ENCODE measurements at regions not wholly inside any gene's neighbourhood (a gene's known extent, or its start where the extent isn't known, plus 50 kb on each side); places are given as distances from the start of the nearest gene placed in this dataset.
A peak's percentile ranks its signal among the peaks of the same experiment; 100 is the strongest.

GRCh38 chr9:107710953-107711352 lies 221.4 kb upstream of the KLF4 start:
- DNase-seq: peak; percentile 60

- no peak for DNase-seq
These were observed 221.0 kb upstream of the KLF4 start for GRCh38 chr9:107710546-107710945.

GRCh38 chr9:107708791-107709190 lies 219.2 kb upstream of the KLF4 start:
- DNase-seq: no peak

GRCh38 chr9:107707915-107708441 lies 218.4 kb upstream of the KLF4 start:
- no peak for DNase-seq

GRCh38 chr9:107707428-107707837 lies 217.9 kb upstream of the KLF4 start:
- DNase-seq: peak; percentile 77

GRCh38 chr9:107706701-107707427 lies 217.3 kb upstream of the KLF4 start:
- no peak for DNase-seq

- no peak for DNase-seq
These were observed 216.0 kb upstream of the KLF4 start for GRCh38 chr9:107705521-107705920.

GRCh38 chr9:107704774-107705173 lies 215.2 kb upstream of the KLF4 start:
- no peak for DNase-seq

- no peak for DNase-seq
These were observed 214.1 kb upstream of the KLF4 start for GRCh38 chr9:107703651-107704050.

GRCh38 chr9:107700847-107701246 lies 211.3 kb upstream of the KLF4 start:
- DNase-seq: no peak

GRCh38 chr9:107699231-107699630 lies 209.7 kb upstream of the KLF4 start:
- no peak for DNase-seq

GRCh38 chr9:107698779-107699178 lies 209.2 kb upstream of the KLF4 start:
- DNase-seq: no peak

- DNase-seq: no peak
These were observed 206.7 kb upstream of the KLF4 start for GRCh38 chr9:107696302-107696701.

GRCh38 chr9:107694390-107694789 lies 204.8 kb upstream of the KLF4 start:
- DNase-seq: no peak

GRCh38 chr9:107693625-107694326 lies 204.2 kb upstream of the KLF4 start:
- DNase-seq: peak; percentile 90

GRCh38 chr9:107691664-107692063 lies 202.1 kb upstream of the KLF4 start:
- DNase-seq: no peak

- no peak for DNase-seq
These were observed 200.5 kb upstream of the KLF4 start for GRCh38 chr9:107690021-107690420.

- DNase-seq: no peak
These were observed 199.2 kb upstream of the KLF4 start for GRCh38 chr9:107688728-107689127.

- DNase-seq: peak; percentile 95
These were observed 196.3 kb upstream of the KLF4 start for GRCh38 chr9:107685901-107686300.

- DNase-seq: no peak
These were observed 195.8 kb upstream of the KLF4 start for GRCh38 chr9:107685376-107685775.

- DNase-seq: no peak
These were observed 194.7 kb upstream of the KLF4 start for GRCh38 chr9:107684224-107684623.

GRCh38 chr9:107683566-107683965 lies 194.0 kb upstream of the KLF4 start:
- no peak for DNase-seq

- no peak for DNase-seq
These were observed 192.4 kb upstream of the KLF4 start for GRCh38 chr9:107681988-107682387.

All from tongue (tissue), 1 donor.